T-helper 2 cell treated with Interferon-gamma antibody and Interleukin-4, amounts not matched to agents 5 μg/mL and 100 μg/mL, for 36 hours (primary cell): ENCODE measurements at regions not wholly inside any gene's neighbourhood (a gene's known extent, or its start where the extent isn't known, plus 50 kb on each side); places are given as distances from the start of the nearest gene placed in this dataset.

Source experiments
- DNase-seq: peaks from one replicate; pipeline ENCODE4 v3.0.0; 2021; ENCODE audit warnings: low spot score
- H3K27ac Mint-ChIP-seq: one replicate; pipeline ENCODE4 v1.8.0; 2021; ENCODE audit warnings: mild to moderate bottlenecking, mixed read lengths
- H3K27me3 Mint-ChIP-seq: one replicate; pipeline ENCODE4 v1.8.0; 2021; ENCODE audit warnings: low read depth, mixed read lengths
- H3K36me3 Mint-ChIP-seq: one replicate; pipeline ENCODE4 v1.8.0; 2021; ENCODE audit warnings: low read depth, mixed read lengths
- H3K4me1 Mint-ChIP-seq: one replicate; pipeline ENCODE4 v1.8.0; 2021; ENCODE audit warnings: low read depth, mixed read lengths
- H3K4me3 Mint-ChIP-seq: one replicate; pipeline ENCODE4 v1.8.0; 2022; ENCODE audit warnings: mild to moderate bottlenecking, moderate library complexity, mixed read lengths
- H3K9me3 Mint-ChIP-seq: one replicate; pipeline ENCODE4 v1.8.0; 2021; ENCODE audit warnings: mixed read lengths

DNA sequence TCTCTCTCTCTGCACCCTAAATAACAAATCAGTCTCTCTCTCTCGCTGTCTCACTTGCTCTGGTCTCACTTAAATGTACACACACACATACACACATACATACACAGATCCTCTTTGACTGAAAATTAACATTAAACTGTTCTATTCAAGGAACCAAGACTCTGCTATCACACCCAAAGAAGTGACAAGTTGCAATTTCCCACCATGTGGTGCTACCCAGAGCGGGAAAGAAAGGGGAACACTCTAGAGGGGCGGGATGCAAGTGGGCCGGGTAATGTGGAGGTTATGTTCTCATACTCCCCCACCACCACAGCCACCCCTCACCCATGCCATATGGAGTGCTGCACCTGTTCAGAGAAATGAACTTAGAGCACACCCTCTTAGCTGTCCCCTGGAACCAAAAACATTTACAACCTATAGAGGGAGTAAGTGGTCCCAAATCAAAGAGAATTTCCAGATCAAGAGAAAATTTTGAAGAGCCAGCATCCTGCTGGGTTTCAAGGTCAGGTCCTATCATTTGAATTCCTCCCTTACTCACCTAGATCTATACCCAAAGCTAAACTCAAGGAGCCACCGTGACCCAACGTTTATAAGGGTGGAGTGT, 319.4 kb downstream of the BRINP2 start:
- no peak overlapping the region for H3K27ac Mint-ChIP-seq
- DNase-seq = no peak
- H3K36me3 Mint-ChIP-seq = no peaks in the 10 kb centered on the region
- H3K4me1 Mint-ChIP-seq = no peaks in the 10 kb centered on the region
- no peaks in the 10 kb centered on the region for H3K27me3 Mint-ChIP-seq
- H3K9me3 Mint-ChIP-seq = no peaks in the 10 kb centered on the region
- no peak overlapping the region for H3K4me3 Mint-ChIP-seq

DNA sequence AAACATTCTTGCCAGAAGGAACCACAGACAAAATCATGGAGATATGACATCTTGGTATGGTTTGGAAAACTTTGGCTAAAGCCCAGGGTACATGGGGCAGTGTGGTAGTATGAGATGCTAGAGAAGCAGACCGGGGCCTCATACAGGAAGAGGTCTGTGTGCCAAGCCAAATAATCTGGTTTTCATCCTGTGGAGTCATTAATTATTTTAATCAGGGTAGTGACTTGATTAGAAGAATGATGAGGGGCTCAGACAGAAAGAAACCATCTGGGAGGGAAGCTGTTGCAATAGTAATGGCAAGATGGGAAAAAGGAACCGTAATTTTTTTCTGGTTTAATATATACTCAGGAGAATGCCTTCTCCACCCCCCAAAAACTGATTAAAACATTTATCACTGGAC, 318.0 kb downstream of the BRINP2 start:
- Mint-ChIP-seq H3K36me3 (no peaks in the 10 kb centered on the region), H3K9me3 (no peaks in the 10 kb centered on the region), H3K4me1 (no peaks in the 10 kb centered on the region), H3K4me3 (no peak overlapping the region), H3K27me3 (no peaks in the 10 kb centered on the region), H3K27ac (no peak overlapping the region)
- no peak for DNase-seq

DNA sequence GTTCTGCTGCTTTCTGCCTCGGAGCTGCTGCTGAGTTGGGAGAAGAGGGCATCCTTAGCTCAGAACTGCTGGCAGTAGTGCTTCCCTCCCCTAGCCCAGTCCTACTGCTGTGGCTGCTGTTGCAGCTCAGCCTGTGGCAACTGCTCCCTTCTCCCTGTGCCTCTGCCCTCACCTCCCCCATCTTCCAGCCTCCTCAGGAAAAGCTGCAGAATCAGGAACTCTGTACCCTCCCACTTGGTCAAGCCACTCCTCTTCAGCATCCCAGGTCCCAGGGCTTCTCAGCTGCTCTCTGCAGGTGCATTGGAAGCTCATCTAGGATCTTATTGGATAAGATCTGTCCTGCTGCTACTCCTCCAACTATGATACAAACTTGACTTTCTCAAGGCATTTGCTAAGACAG, 316.7 kb downstream of the BRINP2 start:
- Mint-ChIP-seq H3K36me3 (no peaks in the 10 kb centered on the region), H3K4me1 (no peaks in the 10 kb centered on the region), H3K27me3 (no peaks in the 10 kb centered on the region), H3K27ac (no peak overlapping the region), H3K4me3 (no peak overlapping the region), H3K9me3 (peaks cover 3% of the 10 kb centered on the region)
- DNase-seq = no peak

DNA sequence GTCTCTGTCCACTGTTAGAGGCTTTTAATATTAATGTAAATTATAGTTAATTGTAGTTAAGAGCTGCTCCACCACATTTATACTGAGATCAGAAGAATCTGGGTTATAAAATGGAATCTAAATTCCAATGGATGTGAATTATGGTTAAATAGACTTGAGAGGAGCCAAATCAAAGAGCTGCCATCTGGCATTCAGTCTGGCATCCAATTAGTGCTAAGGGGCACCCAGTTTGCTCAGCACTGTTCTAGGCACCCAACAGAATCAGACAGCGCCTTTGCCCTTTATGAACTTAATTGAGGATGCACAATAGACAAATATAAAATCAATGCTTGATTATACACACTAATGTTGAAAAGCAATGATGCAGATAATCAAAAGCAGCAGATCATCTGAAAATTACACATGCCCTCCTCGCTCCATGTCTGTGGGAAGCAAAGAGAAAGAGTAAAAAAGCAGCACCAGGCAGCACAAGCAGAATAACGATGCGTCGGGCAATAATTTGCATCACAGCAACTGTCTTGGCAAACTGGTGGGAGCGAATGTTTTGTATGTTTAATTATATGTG, 310.1 kb downstream of the BRINP2 start:
- no peak for DNase-seq
- Mint-ChIP-seq H3K4me1 (no peaks in the 10 kb centered on the region), H3K27me3 (no peaks in the 10 kb centered on the region), H3K4me3 (no peak overlapping the region), H3K36me3 (no peaks in the 10 kb centered on the region), H3K27ac (no peak overlapping the region), H3K9me3 (peaks cover 15% of the 10 kb centered on the region)

DNA sequence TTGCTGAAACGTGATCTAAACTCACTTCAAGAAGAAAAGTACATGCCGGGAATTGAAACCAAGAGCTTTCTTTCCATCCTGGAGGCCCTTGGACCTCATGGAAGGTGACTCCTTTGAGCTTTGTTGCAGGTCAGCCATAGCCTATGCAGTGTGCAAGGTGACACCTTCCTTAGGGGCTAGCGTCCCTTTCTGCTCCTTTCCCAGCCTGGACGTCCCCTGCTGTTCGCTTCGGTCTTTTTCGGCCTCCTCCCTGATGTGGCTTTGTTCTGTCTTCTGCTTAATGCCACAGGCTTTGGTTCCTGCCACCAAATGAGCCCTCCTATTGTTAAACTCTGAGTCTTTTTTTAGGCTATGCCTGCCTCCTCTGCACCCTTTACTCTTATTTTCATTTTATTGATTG, 308.8 kb downstream of the BRINP2 start:
- H3K4me3 Mint-ChIP-seq = no peak overlapping the region
- no peak for DNase-seq
- H3K36me3 Mint-ChIP-seq = no peaks in the 10 kb centered on the region
- no peaks in the 10 kb centered on the region for H3K27me3 Mint-ChIP-seq
- no peak overlapping the region for H3K27ac Mint-ChIP-seq
- no peaks in the 10 kb centered on the region for H3K4me1 Mint-ChIP-seq
- peaks cover 15% of the 10 kb centered on the region for H3K9me3 Mint-ChIP-seq

DNA sequence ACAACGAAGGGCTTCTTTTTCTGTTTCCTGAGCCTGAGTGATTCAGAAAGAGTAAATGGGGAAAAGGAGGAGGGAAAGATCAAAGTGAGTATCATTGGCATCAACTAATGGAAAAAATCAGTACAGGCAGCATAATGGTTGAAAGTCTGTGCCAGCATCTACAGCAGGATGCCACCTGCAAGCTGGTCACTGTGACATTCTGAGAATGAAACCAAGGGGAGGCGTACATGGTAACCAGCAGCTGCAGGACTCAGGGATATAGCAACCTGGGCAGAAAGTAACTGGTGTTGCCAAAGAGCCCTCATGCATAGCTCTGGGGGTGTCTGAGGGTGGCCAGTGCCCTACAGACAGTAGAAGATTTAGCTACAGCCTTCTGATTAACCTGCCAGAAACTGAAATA, 305.9 kb downstream of the BRINP2 start:
- no peaks in the 10 kb centered on the region for H3K36me3 Mint-ChIP-seq
- no peak overlapping the region for H3K4me3 Mint-ChIP-seq
- H3K9me3 Mint-ChIP-seq = peaks cover 11% of the 10 kb centered on the region
- DNase-seq = no peak
- H3K27ac Mint-ChIP-seq = no peak overlapping the region
- H3K4me1 Mint-ChIP-seq = no peaks in the 10 kb centered on the region
- H3K27me3 Mint-ChIP-seq = no peaks in the 10 kb centered on the region

- DNase-seq = no peak
- Mint-ChIP-seq H3K9me3 (peaks cover 2% of the 10 kb centered on the region), H3K4me3 (no peak overlapping the region), H3K27me3 (no peaks in the 10 kb centered on the region), H3K36me3 (no peaks in the 10 kb centered on the region), H3K27ac (no peak overlapping the region), H3K4me1 (no peaks in the 10 kb centered on the region)
These were observed 301.8 kb downstream of the BRINP2 start for GRCh38 chr1:177472567-177472966.

DNA sequence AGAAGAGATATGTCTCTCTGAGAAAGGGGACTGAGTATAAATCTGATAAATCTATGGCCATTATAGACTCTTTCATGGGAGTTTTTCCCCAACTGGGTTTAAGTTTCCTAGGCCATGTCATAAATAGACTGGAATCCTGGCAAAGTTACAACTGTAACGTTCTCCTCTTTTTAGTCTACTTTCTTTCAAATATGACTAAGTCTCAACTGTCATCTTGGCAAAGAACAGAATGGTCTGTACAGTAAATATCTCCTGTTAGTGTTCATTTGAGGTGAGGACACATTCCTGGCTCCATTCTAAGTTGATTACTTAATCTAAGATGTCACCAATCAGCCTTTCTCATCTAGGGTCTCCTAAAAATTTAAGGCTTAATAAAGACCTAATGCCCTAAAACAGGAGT, 300.5 kb downstream of the BRINP2 start:
- peaks cover 3% of the 10 kb centered on the region for H3K9me3 Mint-ChIP-seq
- H3K36me3 Mint-ChIP-seq = no peaks in the 10 kb centered on the region
- H3K27ac Mint-ChIP-seq = no peak overlapping the region
- DNase-seq = no peak
- no peak overlapping the region for H3K4me3 Mint-ChIP-seq
- no peaks in the 10 kb centered on the region for H3K27me3 Mint-ChIP-seq
- H3K4me1 Mint-ChIP-seq = no peaks in the 10 kb centered on the region

GRCh38 chr1:177469519-177469918, 298.8 kb downstream of the BRINP2 start:
- H3K4me3 Mint-ChIP-seq = no peak overlapping the region
- no peak for DNase-seq
- H3K36me3 Mint-ChIP-seq = no peaks in the 10 kb centered on the region
- no peaks in the 10 kb centered on the region for H3K27me3 Mint-ChIP-seq
- H3K4me1 Mint-ChIP-seq = no peaks in the 10 kb centered on the region
- peaks cover 3% of the 10 kb centered on the region for H3K9me3 Mint-ChIP-seq
- no peak overlapping the region for H3K27ac Mint-ChIP-seq

GRCh38 chr1:177466286-177466685, 295.5 kb downstream of the BRINP2 start:
- no peak for DNase-seq
- Mint-ChIP-seq H3K4me3 (no peak overlapping the region), H3K27me3 (no peaks in the 10 kb centered on the region), H3K36me3 (no peaks in the 10 kb centered on the region), H3K9me3 (peaks cover 3% of the 10 kb centered on the region), H3K27ac (no peak overlapping the region), H3K4me1 (no peaks in the 10 kb centered on the region)

GRCh38 chr1:177464686-177465085, 293.9 kb downstream of the BRINP2 start:
- DNase-seq = no peak
- Mint-ChIP-seq H3K9me3 (peaks cover 6% of the 10 kb centered on the region), H3K4me1 (no peaks in the 10 kb centered on the region), H3K27ac (no peak overlapping the region), H3K4me3 (no peak overlapping the region), H3K36me3 (no peaks in the 10 kb centered on the region), H3K27me3 (no peaks in the 10 kb centered on the region)

GRCh38 chr1:177451191-177451590, 280.4 kb downstream of the BRINP2 start:
- H3K27me3 Mint-ChIP-seq = no peaks in the 10 kb centered on the region
- no peaks in the 10 kb centered on the region for H3K36me3 Mint-ChIP-seq
- no peak overlapping the region for H3K4me3 Mint-ChIP-seq
- H3K9me3 Mint-ChIP-seq = peaks cover 17% of the 10 kb centered on the region
- H3K4me1 Mint-ChIP-seq = no peaks in the 10 kb centered on the region
- no peak overlapping the region for H3K27ac Mint-ChIP-seq
- no peak for DNase-seq

- H3K27me3 Mint-ChIP-seq = no peaks in the 10 kb centered on the region
- H3K36me3 Mint-ChIP-seq = no peaks in the 10 kb centered on the region
- H3K27ac Mint-ChIP-seq = no peak overlapping the region
- H3K9me3 Mint-ChIP-seq = peaks cover 17% of the 10 kb centered on the region
- no peak for DNase-seq
- H3K4me3 Mint-ChIP-seq = no peak overlapping the region
- no peaks in the 10 kb centered on the region for H3K4me1 Mint-ChIP-seq
These were observed 278.0 kb downstream of the BRINP2 start for GRCh38 chr1:177448652-177449357.

GRCh38 chr1:177448036-177448615, 277.4 kb downstream of the BRINP2 start:
- Mint-ChIP-seq H3K4me3 (no peak overlapping the region), H3K36me3 (no peaks in the 10 kb centered on the region), H3K27me3 (no peaks in the 10 kb centered on the region), H3K4me1 (no peaks in the 10 kb centered on the region), H3K9me3 (peaks cover 14% of the 10 kb centered on the region), H3K27ac (no peak overlapping the region)
- no peak for DNase-seq
